ENCODE measurements at regions not wholly inside any gene's neighbourhood (a gene's known extent, or its start where the extent isn't known, plus 50 kb on each side); places are given as distances from the start of the nearest gene placed in this dataset.

DNA sequence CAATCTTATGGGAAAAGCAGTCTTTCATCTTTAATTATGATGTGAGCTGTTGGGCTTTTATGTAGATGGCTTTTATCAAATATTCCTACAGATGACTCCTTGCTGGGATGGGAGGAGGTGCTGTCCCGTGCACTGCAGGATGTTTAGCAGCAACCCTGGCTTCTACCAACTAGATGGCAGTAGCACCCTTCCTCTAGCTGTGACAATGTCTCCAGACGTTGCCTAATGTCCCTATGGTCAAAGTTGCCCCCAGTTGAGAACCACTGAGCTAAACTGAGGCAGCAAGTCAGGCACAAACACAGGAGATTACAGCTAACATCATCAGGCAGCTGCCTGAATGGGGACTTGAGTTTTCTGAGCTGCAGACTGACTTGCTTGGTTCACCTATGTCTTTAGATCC, 401.9 kb upstream of the PDE4D start (continued):
- TF ChIP-seq RAD21 (CRISPR knock-in tag; IDR thresholded peaks at IDR 0.05) (peak; percentile 89), CEBPG (CRISPR knock-in tag; IDR thresholded peaks at IDR 0.05) (peak; percentile 78), ELF1 (CRISPR knock-in tag; IDR thresholded peaks at IDR 0.05) (0 out of 2 replicates have a peak, but pooled peaks have one; percentile 14), SALL1 (CRISPR knock-in tag; IDR thresholded peaks at IDR 0.05) (peak; percentile 69), ZNF766 (CRISPR knock-in tag; IDR thresholded peaks at IDR 0.05; ENCODE audit: borderline replicate concordance) (no peak)
- TF ChIP-seq, protein P1, sequence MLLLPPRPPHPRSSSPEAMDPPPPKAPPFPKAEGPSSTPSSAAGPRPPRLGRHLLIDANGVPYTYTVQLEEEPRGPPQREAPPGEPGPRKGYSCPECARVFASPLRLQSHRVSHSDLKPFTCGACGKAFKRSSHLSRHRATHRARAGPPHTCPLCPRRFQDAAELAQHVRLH (CRISPR knock-in tag; IDR thresholded peaks at IDR 0.05; ENCODE audit: borderline replicate concordance, low read depth) = peak; percentile 71; the same call in 1 of the 2 replicates

- 68% methylated on average over 2 of the region's 2 CpGs for WGBS (ENCODE audit: low lambda C conversion rate)
- DNase-seq (ENCODE audit: low spot score) = no peak
- intact Hi-C loops (cut with micrococcal nuclease; ENCODE audit: unreplicated experiment) = loop anchor here (10.0 kb wide), 1 partner anchor 151 kb away; no protein-coding TSS in a partner anchor
- TF ChIP-seq ZBTB4 (CRISPR knock-in tag; IDR thresholded peaks at IDR 0.05; ENCODE audit: borderline replicate concordance) (no peak), NFE2 (CRISPR knock-in tag; IDR thresholded peaks at IDR 0.05) (no peak), TOE1 (CRISPR knock-in tag; IDR thresholded peaks at IDR 0.05) (no peak), MAFK (conservative IDR thresholded peaks at IDR 0.05 in 1 of 2, IDR thresholded peaks at IDR 0.05 in 1 of 2; ENCODE audit: low read length in 2 of 2) (peak; percentile 46 to 74), MAZ (IDR thresholded peaks at IDR 0.05; ENCODE audit: borderline replicate concordance, low read depth, low read length) (no peak), MAZ (CRISPR knock-in tag; IDR thresholded peaks at IDR 0.05; ENCODE audit: low read depth) (no peak)
- TF ChIP-seq, protein P2, sequence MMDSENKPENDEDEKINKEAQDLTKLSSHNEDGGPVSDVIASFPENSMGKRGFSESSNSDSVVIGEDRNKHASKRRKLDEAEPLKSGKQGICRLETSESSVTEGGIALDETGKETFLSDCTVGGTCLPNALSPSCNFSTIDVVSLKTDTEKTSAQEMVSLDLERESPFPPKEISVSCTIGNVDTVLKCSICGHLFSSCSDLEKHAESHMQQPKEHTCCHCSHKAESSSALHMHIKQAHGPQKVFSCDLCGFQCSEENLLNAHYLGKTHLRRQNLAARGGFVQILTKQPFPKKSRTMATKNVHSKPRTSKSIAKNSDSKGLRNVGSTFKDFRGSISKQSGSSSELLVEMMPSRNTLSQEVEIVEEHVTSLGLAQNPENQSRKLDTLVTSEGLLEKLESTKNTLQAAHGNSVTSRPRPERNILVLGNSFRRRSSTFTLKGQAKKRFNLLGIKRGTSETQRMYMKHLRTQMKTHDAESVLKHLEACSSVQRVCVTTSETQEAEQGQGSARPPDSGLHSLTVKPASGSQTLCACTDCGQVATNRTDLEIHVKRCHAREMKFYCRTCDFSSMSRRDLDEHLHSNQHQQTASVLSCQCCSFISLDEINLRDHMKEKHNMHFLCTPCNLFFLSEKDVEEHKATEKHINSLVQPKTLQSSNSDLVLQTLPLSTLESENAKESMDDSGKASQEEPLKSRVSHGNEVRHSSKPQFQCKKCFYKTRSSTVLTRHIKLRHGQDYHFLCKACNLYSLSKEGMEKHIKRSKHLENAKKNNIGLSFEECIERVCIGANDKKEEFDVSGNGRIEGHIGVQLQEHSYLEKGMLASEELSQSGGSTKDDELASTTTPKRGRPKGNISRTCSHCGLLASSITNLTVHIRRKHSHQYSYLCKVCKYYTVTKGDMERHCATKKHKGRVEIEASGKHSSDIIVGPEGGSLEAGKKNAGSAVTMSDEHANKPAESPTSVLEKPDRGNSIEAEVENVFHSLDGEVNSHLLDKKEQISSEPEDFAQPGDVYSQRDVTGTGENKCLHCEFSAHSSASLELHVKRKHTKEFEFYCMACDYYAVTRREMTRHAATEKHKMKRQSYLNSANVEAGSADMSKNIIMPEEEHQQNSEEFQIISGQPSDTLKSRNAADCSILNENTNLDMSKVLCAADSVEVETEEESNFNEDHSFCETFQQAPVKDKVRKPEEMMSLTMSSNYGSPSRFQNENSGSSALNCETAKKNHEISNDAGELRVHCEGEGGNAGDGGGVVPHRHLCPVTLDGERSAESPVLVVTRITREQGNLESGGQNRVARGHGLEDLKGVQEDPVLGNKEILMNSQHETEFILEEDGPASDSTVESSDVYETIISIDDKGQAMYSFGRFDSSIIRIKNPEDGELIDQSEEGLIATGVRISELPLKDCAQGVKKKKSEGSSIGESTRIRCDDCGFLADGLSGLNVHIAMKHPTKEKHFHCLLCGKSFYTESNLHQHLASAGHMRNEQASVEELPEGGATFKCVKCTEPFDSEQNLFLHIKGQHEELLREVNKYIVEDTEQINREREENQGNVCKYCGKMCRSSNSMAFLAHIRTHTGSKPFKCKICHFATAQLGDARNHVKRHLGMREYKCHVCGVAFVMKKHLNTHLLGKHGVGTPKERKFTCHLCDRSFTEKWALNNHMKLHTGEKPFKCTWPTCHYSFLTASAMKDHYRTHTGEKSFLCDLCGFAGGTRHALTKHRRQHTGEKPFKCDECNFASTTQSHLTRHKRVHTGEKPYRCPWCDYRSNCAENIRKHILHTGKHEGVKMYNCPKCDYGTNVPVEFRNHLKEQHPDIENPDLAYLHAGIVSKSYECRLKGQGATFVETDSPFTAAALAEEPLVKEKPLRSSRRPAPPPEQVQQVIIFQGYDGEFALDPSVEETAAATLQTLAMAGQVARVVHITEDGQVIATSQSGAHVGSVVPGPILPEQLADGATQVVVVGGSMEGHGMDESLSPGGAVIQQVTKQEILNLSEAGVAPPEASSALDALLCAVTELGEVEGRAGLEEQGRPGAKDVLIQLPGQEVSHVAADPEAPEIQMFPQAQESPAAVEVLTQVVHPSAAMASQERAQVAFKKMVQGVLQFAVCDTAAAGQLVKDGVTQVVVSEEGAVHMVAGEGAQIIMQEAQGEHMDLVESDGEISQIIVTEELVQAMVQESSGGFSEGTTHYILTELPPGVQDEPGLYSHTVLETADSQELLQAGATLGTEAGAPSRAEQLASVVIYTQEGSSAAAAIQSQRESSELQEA (CRISPR knock-in tag; IDR thresholded peaks at IDR 0.05; ENCODE audit: not compliant biosample characterization) = no peak
These were observed 400.0 kb upstream of the PDE4D start for GRCh38 chr5:60293518-60293917.

More at GRCh38 chr5:60293518-60293917, 400.0 kb upstream of the PDE4D start:
- ChIA-PET CTCF (ENCODE audit: low intra/inter-chr PET ratio, low total read pairs) (no interaction called here), POLR2A (no interaction called here)
- H3K4me1 ChIP-seq (ENCODE audit: insufficient read depth, low read length) = peaks cover 4% of the 10 kb centered on the region; the same call in 1 of the 2 replicates
- in situ Hi-C loops (cut with HindIII; ENCODE audit: extremely low pct_ligation_motif_present, low pct_unique_long_range_greater_than_20kb) = loop anchor here (10.0 kb wide), 1 partner anchor 291 kb away; no protein-coding TSS in a partner anchor
- no peaks in the 10 kb centered on the region for H3K27me3 ChIP-seq (ENCODE audit: control insufficient read depth in 1 of 2, insufficient read depth in 2 of 2, low read length in 2 of 2)
- H4K20me1 ChIP-seq (ENCODE audit: insufficient read depth, low read length) = no peaks in the 10 kb centered on the region
- no peak overlapping the region for H3K4me3 ChIP-seq (replicated peaks in 1 of 3; ENCODE audit: insufficient read depth in 1 of 3, low read depth in 2 of 3, low read length in 3 of 3)
- no peak overlapping the region for H2AFZ ChIP-seq (ENCODE audit: low read length)
- H3K9ac ChIP-seq (ENCODE audit: insufficient read depth, low read depth, low read length) = no peak overlapping the region
- no peak overlapping the region for H3K4me2 ChIP-seq (ENCODE audit: low read depth, low read length)
- BruUV-seq (replicated peaks) = no TSS peak
- no peaks in the 10 kb centered on the region for H3K9me3 ChIP-seq (ENCODE audit: low read length)
- FAIRE-seq = no peak
- H3K79me2 ChIP-seq (ENCODE audit: insufficient read depth, low read length) = no peaks in the 10 kb centered on the region
- no peaks in the 10 kb centered on the region for H3K36me3 ChIP-seq (replicated peaks in 1 of 2; ENCODE audit: control insufficient read depth in 1 of 2, insufficient read depth in 2 of 2, low read length in 2 of 2)
- no peak overlapping the region for H3K27ac ChIP-seq (ENCODE audit: extremely low read length, insufficient read depth, low read length)
- ATAC-seq = no peak
